SK-N-SH (cell line): ENCODE measurements at regions not wholly inside any gene's neighbourhood (a gene's known extent, or its start where the extent isn't known, plus 50 kb on each side); places are given as distances from the start of the nearest gene placed in this dataset.

ENCODE experiments used
- CTCF ChIA-PET: fragments of 300-600, 350-600 bp; formaldehyde crosslinking; extraction: SDS; loops from one replicate; lab custom pipeline; 2021; lab: Yijun Ruan, JAX
- POLR2A ChIA-PET: fragments of 350-600 bp; sonication (Branson Sonifier 250); formaldehyde crosslinking; extraction: SDS; loops from one replicate; lab custom pipeline; 2020; ENCODE audit warnings: antibody characterized with exemption, inconsistent platforms; lab: Yijun Ruan, JAX
- DNase-seq: peaks from one replicate; pipeline ENCODE4 v3.0.0; 2012
- H2AFZ ChIP-seq: fragments of 200-600 bp; sonication (generic); 2 replicates; pipeline ENCODE4 v1.8.1; 2016; ENCODE audit warnings: antibody characterized with exemption, mild to moderate bottlenecking, low read depth
- H3F3A ChIP-seq: fragments of 200-600 bp; sonication (generic); replicated peaks from 2 replicates; pipeline ENCODE3; 2016; ENCODE audit warnings: antibody characterized with exemption, mild to moderate bottlenecking; ENCODE audit not compliant: insufficient read depth
- H3K27ac ChIP-seq, 2 experiments: fragments of 200-500 bp in 1 of 2; fragments of 200-600 bp in 1 of 2; sonication (Bioruptor generic) in 1 of 2; sonication (generic), shearing (Covaris generic) in 1 of 2; 2 replicates each; pipeline versions ENCODE4 v1.5.1 to v1.6.1; 2014 to 2016; ENCODE audit warnings: low read depth in 2 of 2, inconsistent platforms in 1 of 2, low read length in 1 of 2, mild to moderate bottlenecking in 1 of 2, mixed read lengths in 1 of 2
- H3K27me3 ChIP-seq: fragments of 200-600 bp; sonication (generic), shearing (Covaris generic); 2 replicates; pipeline ENCODE4 v1.6.1; 2016; ENCODE audit warnings: mixed run types; ENCODE audit not compliant: insufficient read depth
- H3K36me3 ChIP-seq, 2 experiments: fragments of 200-500 bp in 1 of 2; fragments of 200-600 bp in 1 of 2; sonication (Bioruptor generic) in 1 of 2; sonication (generic) in 1 of 2; replicated peaks in 1 of 2; 2 replicates each; pipeline versions ENCODE3 to v1.5.1; 2014 to 2016; ENCODE audit warnings: low read length in 1 of 2, mild to moderate bottlenecking in 1 of 2; ENCODE audit not compliant: insufficient read depth in 2 of 2, control insufficient read depth in 1 of 2
- H3K4me1 ChIP-seq, 2 experiments: fragments of 200-500 bp in 1 of 2; fragments of 200-600 bp in 1 of 2; sonication (Bioruptor generic) in 1 of 2; sonication (generic), shearing (Covaris generic) in 1 of 2; 2 replicates each; pipeline versions ENCODE4 v1.5.1 to v1.6.1; 2014 to 2016; ENCODE audit warnings: low read depth in 1 of 2, low read length in 1 of 2, mixed run types in 1 of 2; ENCODE audit not compliant: insufficient read depth in 2 of 2, control insufficient read depth in 1 of 2
- H3K4me2 ChIP-seq: fragments of 200-600 bp; sonication (generic), shearing (Covaris generic); 2 replicates; pipeline ENCODE4 v1.6.1; 2017; ENCODE audit warnings: mixed run types
- H3K4me3 ChIP-seq, 2 experiments: fragments of 200-500 bp in 1 of 2; fragments of 200-600 bp in 1 of 2; sonication (Bioruptor generic) in 1 of 2; sonication (generic), shearing (Covaris generic) in 1 of 2; 2 replicates each; pipeline versions ENCODE4 v1.5.1 to v1.8.1; 2014 to 2016; ENCODE audit warnings: low read depth in 2 of 2, inconsistent platforms in 1 of 2, low read length in 1 of 2, mild to moderate bottlenecking in 1 of 2, mixed read lengths in 1 of 2, moderate library complexity in 1 of 2
- H3K79me2 ChIP-seq: fragments of 200-600 bp; sonication (generic); 2 replicates; pipeline ENCODE4 v1.8.1; 2017; ENCODE audit warnings: mild to moderate bottlenecking; ENCODE audit not compliant: insufficient read depth
- H3K9ac ChIP-seq: fragments of 200-600 bp; sonication (generic); 2 replicates; pipeline ENCODE4 v1.6.1; 2017; ENCODE audit warnings: mixed run types
- H3K9me2 ChIP-seq: fragments of 200-600 bp; sonication (generic); 2 replicates; pipeline ENCODE4 v1.6.1; 2017; ENCODE audit warnings: mixed run types
- H3K9me3 ChIP-seq: fragments of 200-600 bp; sonication (generic); 2 replicates; pipeline ENCODE4 v1.6.1; 2017; ENCODE audit warnings: mixed run types, mild to moderate bottlenecking, moderate library complexity
- H4K20me1 ChIP-seq: fragments of 200-600 bp; sonication (generic); 2 replicates; pipeline ENCODE4 v1.6.1; 2017; ENCODE audit warnings: mild to moderate bottlenecking, mixed run types; ENCODE audit not compliant: insufficient read depth
- EP300 ChIP-seq, 2 experiments: IDR thresholded peaks; 2 replicates each; pipeline versions ENCODE4 v1.4.0 to v1.6.1; 2012; ENCODE audit warnings: borderline replicate concordance in 1 of 2, low read depth in 1 of 2, low read length in 1 of 2
- FOXM1 ChIP-seq: IDR thresholded peaks from 2 replicates; pipeline ENCODE4 v1.4.0; 2012; ENCODE audit warnings: low read depth, mild to moderate bottlenecking
- GABPA ChIP-seq: IDR thresholded peaks from 2 replicates; pipeline ENCODE4 v1.4.0; 2012; ENCODE audit warnings: low read depth, mild to moderate bottlenecking
- GATA2 ChIP-seq: sonication (generic); formaldehyde crosslinking; IDR thresholded peaks from 2 replicates; pipeline ENCODE4 v1.5.0; 2020; ENCODE audit warnings: mild to moderate bottlenecking, missing genetic modification reagents
- JUND ChIP-seq: IDR thresholded peaks from 2 replicates; pipeline ENCODE4 v1.4.0; 2012
- MEF2A ChIP-seq: IDR thresholded peaks from 2 replicates; pipeline ENCODE4 v1.4.0; 2012; ENCODE audit warnings: low read depth, borderline replicate concordance
- NFIC ChIP-seq: IDR thresholded peaks from 2 replicates; pipeline ENCODE4 v1.4.0; 2012; ENCODE audit warnings: borderline replicate concordance
- NRF1 ChIP-seq: IDR thresholded peaks from 2 replicates; pipeline ENCODE4 v1.6.1; 2012; ENCODE audit warnings: low read depth, mild to moderate bottlenecking, low read length
- RCOR1 ChIP-seq: fragments of 150-350 bp; IDR thresholded peaks from 2 replicates; pipeline ENCODE4 v1.6.1; 2017; ENCODE audit warnings: antibody characterized with exemption, low read length
- REST ChIP-seq: IDR thresholded peaks from 2 replicates; pipeline ENCODE4 v1.6.1; 2012; ENCODE audit warnings: mild to moderate bottlenecking, low read depth, low read length, moderate library complexity
- RXRA ChIP-seq: IDR thresholded peaks from 2 replicates; pipeline ENCODE4 v1.4.0; 2012; ENCODE audit warnings: low read depth, mild to moderate bottlenecking, borderline replicate concordance
- SIN3A ChIP-seq: IDR thresholded peaks from 2 replicates; pipeline ENCODE4 v1.6.1; 2012; ENCODE audit warnings: low read depth, mild to moderate bottlenecking, low read length, moderate library complexity, borderline replicate concordance
- SMC3 ChIP-seq: IDR thresholded peaks from 2 replicates; pipeline ENCODE4 v1.6.1; 2012; ENCODE audit warnings: low read depth, low read length, improper control_type of control experiment
- TAF1 ChIP-seq: IDR thresholded peaks from 2 replicates; pipeline ENCODE4 v1.6.1; 2012; ENCODE audit warnings: low read depth, mild to moderate bottlenecking, low read length, moderate library complexity, borderline replicate concordance
- TCF12 ChIP-seq: IDR thresholded peaks from 2 replicates; pipeline ENCODE4 v1.4.0; 2012
- TEAD4 ChIP-seq: IDR thresholded peaks from 2 replicates; pipeline ENCODE4 v1.4.0; 2012; ENCODE audit warnings: mild to moderate bottlenecking, borderline replicate concordance; ENCODE audit not compliant: insufficient read depth
- YY1 ChIP-seq: IDR thresholded peaks from 2 replicates; pipeline ENCODE4 v1.4.0; 2012; ENCODE audit warnings: low read depth, mild to moderate bottlenecking
- WGBS: methylation state at CpG from one replicate; pipeline ENCODE4 v1.1.6; 2017; ENCODE audit warnings: low lambda C conversion rate; 5-methylcytosine and 5-hydroxymethylcytosine counted together

GRCh38 chr14:87405563-87405962, 587.4 kb downstream of the GALC start (continued):
- no peak for TF ChIP-seq SMC3
- TF ChIP-seq TCF12: no peak
- no peak for TF ChIP-seq NRF1
- TF ChIP-seq TAF1: no peak
- TF ChIP-seq, all 33 proteins: peak for 0

GRCh38 chr14:87397499-87397898, 595.5 kb downstream of the GALC start:
- no peak overlapping the region for H3K27ac ChIP-seq
- no peak for DNase-seq
- no peak for TF ChIP-seq GATA2 (CRISPR knock-in tag)
- no peak for TF ChIP-seq NFIC
- TF ChIP-seq YY1: no peak
- no peak for TF ChIP-seq SMC3
- no peak for TF ChIP-seq RCOR1
- no peak for TF ChIP-seq RXRA
- TF ChIP-seq GABPA: no peak
- no peak for TF ChIP-seq MEF2A
- TF ChIP-seq EP300 (IDR thresholded peaks at IDR 0.05; ENCODE audit: borderline replicate concordance in 1 of 2, low read depth in 1 of 2, low read length in 1 of 2): no peak
- no peak for TF ChIP-seq TEAD4
- no peak for TF ChIP-seq FOXM1
- TF ChIP-seq TAF1: no peak
- TF ChIP-seq REST: no peak
- TF ChIP-seq SIN3A: no peak
- TF ChIP-seq JUND: no peak
- H3K79me2 ChIP-seq: no peaks in the 10 kb centered on the region
- no peak overlapping the region for H2AFZ ChIP-seq
- no peaks in the 10 kb centered on the region for H3F3A ChIP-seq
- POLR2A ChIA-PET: no interaction called here
- no peaks in the 10 kb centered on the region for H3K9me2 ChIP-seq
- H3K4me2 ChIP-seq: no peak overlapping the region
- H3K9ac ChIP-seq: no peak overlapping the region
- no peaks in the 10 kb centered on the region; the same call in 1 of the 2 replicates for H3K9me3 ChIP-seq
- CTCF ChIA-PET: no interaction called here
- H4K20me1 ChIP-seq: no peaks in the 10 kb centered on the region
- no peaks in the 10 kb centered on the region for H3K4me1 ChIP-seq
- H3K27me3 ChIP-seq: no peaks in the 10 kb centered on the region
- no peak overlapping the region for H3K4me3 ChIP-seq
- no peaks in the 10 kb centered on the region for H3K36me3 ChIP-seq
- 2% methylated on average over 4 of the region's 4 CpGs for WGBS
